ENCODE measurements at regions not wholly inside any gene's neighbourhood (a gene's known extent, or its start where the extent isn't known, plus 50 kb on each side); places are given as distances from the start of the nearest gene placed in this dataset.

DNA sequence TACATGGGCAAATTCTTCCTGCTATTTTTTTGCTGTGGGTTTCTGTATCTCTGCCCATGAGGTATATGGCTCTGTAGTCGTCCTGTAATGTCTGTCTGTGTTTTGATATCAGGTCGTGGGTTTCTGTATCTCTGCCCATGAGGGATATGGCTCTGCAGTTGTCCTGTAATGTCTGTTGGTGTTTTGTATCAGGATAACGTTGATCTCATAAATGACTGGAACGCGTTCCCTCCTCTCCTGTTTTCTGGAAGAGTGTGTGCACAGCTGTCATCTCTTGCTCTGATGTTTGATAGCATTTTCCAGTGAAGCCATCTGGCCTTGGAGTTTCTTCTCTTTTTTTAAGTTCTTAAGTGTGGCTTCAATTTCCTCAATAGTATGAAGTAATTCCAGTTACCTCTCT is 57.2 kb downstream of the SOX1 start:
- DNase-seq (ENCODE audit: extremely low spot score, unreplicated experiment), result peak; percentile 10
- no peaks in the 10 kb centered on the region for H3K9me3 Mint-ChIP-seq
- H3K27me3 Mint-ChIP-seq, result peaks cover 69% of the 10 kb centered on the region

DNA sequence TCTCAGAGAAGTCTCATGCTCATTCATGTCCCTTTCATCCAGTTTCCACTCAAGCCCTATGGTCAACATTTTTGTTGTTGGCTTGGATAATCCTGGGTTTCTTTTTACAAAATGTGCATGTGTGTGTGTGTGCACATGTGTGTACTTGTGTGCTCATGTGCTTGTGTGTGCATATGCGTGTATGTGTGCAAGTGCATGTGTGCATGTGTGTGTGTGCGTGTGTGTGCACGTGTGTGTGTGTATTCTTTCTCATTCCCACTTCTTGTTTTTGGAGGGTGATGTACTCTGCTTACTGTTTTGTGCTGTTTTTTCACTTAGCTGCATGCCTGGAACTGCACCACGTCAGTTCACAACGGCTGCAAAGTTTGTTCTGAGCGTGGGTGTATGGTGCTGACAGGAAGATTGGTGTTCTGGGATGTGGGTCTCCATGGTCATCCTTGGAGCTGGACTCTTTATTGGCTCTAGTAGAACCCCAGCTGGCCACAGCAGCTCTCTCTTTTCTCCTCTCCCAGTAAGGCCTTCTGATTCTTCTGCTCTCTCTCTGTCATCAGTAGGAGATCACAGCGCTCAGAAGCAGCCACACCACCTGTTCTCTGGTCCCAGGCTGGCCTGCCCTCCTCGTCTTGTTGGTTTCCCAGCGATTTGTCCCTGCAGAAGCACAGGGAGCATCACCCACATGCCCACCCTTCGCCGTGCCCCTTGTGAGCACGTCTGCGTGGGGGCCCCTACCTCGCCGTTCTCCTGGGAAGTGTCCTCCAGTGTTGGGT is 60.8 kb downstream of the SOX1 start:
- Mint-ChIP-seq H3K4me3 (no peak overlapping the region), H3K36me3 (no peaks in the 10 kb centered on the region), H3K4me1 (ENCODE audit: unreplicated experiment) (no peaks in the 10 kb centered on the region), H3K9me3 (no peaks in the 10 kb centered on the region), H3K27me3 (peaks cover 75% of the 10 kb centered on the region), H3K27ac (no peak overlapping the region)
- DNase-seq (ENCODE audit: extremely low spot score, unreplicated experiment), result no peak
- TF ChIP-seq, protein P1, sequence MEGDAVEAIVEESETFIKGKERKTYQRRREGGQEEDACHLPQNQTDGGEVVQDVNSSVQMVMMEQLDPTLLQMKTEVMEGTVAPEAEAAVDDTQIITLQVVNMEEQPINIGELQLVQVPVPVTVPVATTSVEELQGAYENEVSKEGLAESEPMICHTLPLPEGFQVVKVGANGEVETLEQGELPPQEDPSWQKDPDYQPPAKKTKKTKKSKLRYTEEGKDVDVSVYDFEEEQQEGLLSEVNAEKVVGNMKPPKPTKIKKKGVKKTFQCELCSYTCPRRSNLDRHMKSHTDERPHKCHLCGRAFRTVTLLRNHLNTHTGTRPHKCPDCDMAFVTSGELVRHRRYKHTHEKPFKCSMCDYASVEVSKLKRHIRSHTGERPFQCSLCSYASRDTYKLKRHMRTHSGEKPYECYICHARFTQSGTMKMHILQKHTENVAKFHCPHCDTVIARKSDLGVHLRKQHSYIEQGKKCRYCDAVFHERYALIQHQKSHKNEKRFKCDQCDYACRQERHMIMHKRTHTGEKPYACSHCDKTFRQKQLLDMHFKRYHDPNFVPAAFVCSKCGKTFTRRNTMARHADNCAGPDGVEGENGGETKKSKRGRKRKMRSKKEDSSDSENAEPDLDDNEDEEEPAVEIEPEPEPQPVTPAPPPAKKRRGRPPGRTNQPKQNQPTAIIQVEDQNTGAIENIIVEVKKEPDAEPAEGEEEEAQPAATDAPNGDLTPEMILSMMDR (conservative IDR thresholded peaks at IDR 0.05), result no peak

More for the DNA sequence above, 57.2 kb downstream of the SOX1 start:
- TF ChIP-seq, protein P1 (conservative IDR thresholded peaks at IDR 0.05), result no peak
- no peaks in the 10 kb centered on the region for H3K4me1 Mint-ChIP-seq (ENCODE audit: unreplicated experiment)
- no peak overlapping the region for H3K27ac Mint-ChIP-seq
- H3K36me3 Mint-ChIP-seq, result no peaks in the 10 kb centered on the region
- no peak overlapping the region for H3K4me3 Mint-ChIP-seq

DNA sequence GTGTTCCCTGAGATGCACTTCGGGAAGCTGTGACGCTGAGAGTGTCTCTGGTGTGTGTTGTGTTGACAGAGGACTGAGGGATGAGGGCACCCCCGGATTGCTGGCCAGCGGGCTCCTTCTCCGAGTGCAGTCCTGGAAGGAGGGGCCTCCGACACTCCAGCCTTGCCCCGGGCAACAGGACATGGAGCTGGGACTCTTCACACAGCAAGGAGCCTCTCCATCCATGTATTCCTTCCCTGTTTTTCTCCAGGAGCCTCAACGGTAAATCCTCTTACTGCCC is 61.3 kb downstream of the SOX1 start:
- Mint-ChIP-seq H3K9me3 (no peaks in the 10 kb centered on the region), H3K27ac (no peak overlapping the region), H3K36me3 (no peaks in the 10 kb centered on the region), H3K4me3 (no peak overlapping the region), H3K4me1 (ENCODE audit: unreplicated experiment) (no peaks in the 10 kb centered on the region), H3K27me3 (peaks cover 74% of the 10 kb centered on the region)
- TF ChIP-seq, protein P1 (conservative IDR thresholded peaks at IDR 0.05), result no peak
- DNase-seq (ENCODE audit: extremely low spot score, unreplicated experiment), result peak; percentile 55

DNA sequence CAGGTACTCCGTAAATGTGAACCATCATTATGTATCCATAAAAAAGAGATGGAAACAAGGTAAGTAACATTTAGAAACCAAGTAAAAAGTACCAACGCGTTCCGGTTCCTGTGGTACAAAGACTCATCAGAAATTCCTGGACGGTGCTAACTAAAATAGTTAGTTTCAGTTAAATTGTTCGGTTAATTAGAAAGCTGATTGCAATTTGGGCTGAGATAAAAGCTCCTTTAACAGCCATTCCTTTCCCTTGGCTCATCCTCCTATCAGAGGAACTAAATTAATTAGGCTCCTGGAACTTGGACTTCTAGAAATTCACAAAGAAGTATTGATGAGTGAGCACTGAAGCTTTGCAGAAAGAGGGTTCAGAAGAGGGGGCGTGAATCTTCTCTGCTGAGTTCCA is 63.5 kb downstream of the SOX1 start:
- Mint-ChIP-seq H3K4me1 (ENCODE audit: unreplicated experiment) (no peaks in the 10 kb centered on the region), H3K9me3 (no peaks in the 10 kb centered on the region), H3K36me3 (no peaks in the 10 kb centered on the region), H3K27ac (no peak overlapping the region), H3K4me3 (no peak overlapping the region), H3K27me3 (peaks cover 71% of the 10 kb centered on the region)
- TF ChIP-seq, protein P1 (conservative IDR thresholded peaks at IDR 0.05), result no peak
- DNase-seq (ENCODE audit: extremely low spot score, unreplicated experiment), result no peak

DNA sequence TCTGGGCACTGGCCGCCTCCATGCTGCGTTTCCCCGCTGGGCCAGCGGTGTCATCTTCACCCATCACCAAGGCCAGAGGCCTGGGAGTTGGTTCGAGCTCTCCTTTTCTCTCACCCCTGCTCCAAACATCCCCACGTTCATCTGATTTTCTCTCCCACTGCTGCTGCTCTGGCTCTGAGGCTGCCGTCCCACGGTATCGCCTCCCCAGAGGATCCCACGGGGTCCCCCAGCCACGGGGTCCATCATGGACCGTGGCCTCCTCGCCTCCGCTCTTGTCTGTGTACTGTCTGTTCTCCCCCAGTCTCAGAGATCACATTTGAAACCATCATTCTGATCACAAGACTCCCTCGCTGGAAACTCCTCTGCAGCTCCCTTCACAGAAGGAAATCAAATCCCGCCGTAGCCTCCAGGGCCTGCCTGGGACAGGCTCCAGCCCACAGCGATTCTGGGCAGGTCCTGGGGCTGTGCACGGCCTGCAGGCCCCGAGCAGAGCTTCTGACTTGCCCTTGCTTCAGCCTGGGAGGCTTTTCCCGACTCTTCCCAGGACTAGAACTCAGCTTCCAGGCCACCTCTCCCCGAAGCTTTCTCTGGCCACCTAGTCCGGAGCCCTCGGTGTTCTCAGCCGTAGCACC is 64.2 kb downstream of the SOX1 start:
- H3K4me1 Mint-ChIP-seq (ENCODE audit: unreplicated experiment), result no peaks in the 10 kb centered on the region
- no peak overlapping the region for H3K4me3 Mint-ChIP-seq
- H3K36me3 Mint-ChIP-seq, result no peaks in the 10 kb centered on the region
- peaks cover 69% of the 10 kb centered on the region for H3K27me3 Mint-ChIP-seq
- H3K9me3 Mint-ChIP-seq, result no peaks in the 10 kb centered on the region
- no peak overlapping the region for H3K27ac Mint-ChIP-seq
- peak; percentile 58 for DNase-seq (ENCODE audit: extremely low spot score, unreplicated experiment)
- TF ChIP-seq, protein P1 (conservative IDR thresholded peaks at IDR 0.05), result no peak

Data from type B pancreatic cell (in vitro differentiated cells).